Bronchial epithelial cell (primary cell): ENCODE measurements at regions not wholly inside any gene's neighbourhood (a gene's known extent, or its start where the extent isn't known, plus 50 kb on each side); places are given as distances from the start of the nearest gene placed in this dataset.

ENCODE experiments used
- DNase-seq: peaks from one replicate; pipeline ENCODE4 v3.0.0-alpha.2; 2010; ENCODE audit warnings: low read depth
- FAIRE-seq: peaks from 2 replicates; lab custom pipeline; 2011; peaks lifted over from hg19 to GRCh38; lab: Jason Lieb, UNC
- H3K27me3 ChIP-seq: 2 replicates; pipeline ENCODE4 v1.5.1; 2011; ENCODE audit warnings: low read length; ENCODE audit not compliant: control insufficient read depth, insufficient read depth
- H3K36me3 ChIP-seq: 2 replicates; pipeline ENCODE4 v1.5.1; 2011; ENCODE audit warnings: low read length; ENCODE audit not compliant: control insufficient read depth, insufficient read depth
- H3K4me3 ChIP-seq: 2 replicates; pipeline ENCODE4 v1.5.1; 2011; ENCODE audit warnings: mild to moderate bottlenecking, low read depth, low read length, control low read depth
- CTCF ChIP-seq: IDR thresholded peaks from 2 replicates; pipeline ENCODE4 v1.5.1; 2011; ENCODE audit warnings: mild to moderate bottlenecking, moderate library complexity, low read length, control low read depth, inconsistent platforms; ENCODE audit not compliant: insufficient read depth, severe bottlenecking

DNA sequence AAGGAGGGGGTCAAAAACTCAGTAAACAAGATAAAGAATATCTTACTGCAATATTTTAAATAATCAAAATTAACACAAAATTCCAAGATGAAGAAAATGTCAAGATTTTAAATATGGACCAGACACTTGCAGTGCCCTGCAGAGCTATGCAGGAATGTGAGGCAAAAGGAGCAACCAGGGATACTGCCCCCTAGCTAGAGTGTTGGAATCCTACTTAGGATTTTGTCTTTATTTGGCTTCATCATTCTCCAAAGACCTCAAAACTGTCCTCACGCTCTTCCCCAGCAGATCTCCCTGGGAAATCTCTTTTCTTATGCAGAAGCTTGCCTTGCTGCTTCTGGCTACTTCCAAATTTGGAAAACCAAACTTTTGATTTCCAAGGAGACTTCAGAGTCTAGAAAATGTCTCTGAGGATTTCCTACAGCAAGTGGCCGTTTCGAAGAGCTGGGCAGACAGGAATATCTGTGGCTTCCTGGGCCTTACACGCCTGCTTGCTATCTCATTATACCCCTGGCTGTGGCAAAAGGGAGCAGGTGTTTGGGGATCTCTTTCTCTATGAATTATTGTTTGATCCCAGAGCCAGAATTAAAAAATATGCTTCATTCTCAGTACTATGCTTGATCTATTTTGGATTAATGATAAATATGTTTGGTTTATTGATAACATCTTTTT is 232.2 kb upstream of the BMPER start:
- H3K27me3 ChIP-seq: no peaks in the 10 kb centered on the region
- FAIRE-seq (no peak), DNase-seq (no peak)
- no peak overlapping the region for H3K4me3 ChIP-seq
- no peaks in the 10 kb centered on the region for H3K36me3 ChIP-seq
- peak; percentile 8 for TF ChIP-seq CTCF

- H3K4me3 ChIP-seq: no peak overlapping the region
- H3K36me3 ChIP-seq: no peaks in the 10 kb centered on the region
- no peak for TF ChIP-seq CTCF
- no peaks in the 10 kb centered on the region for H3K27me3 ChIP-seq
- DNase-seq (no peak), FAIRE-seq (no peak)
Measured at GRCh38 chr7:33674804-33675411, 230.4 kb upstream of the BMPER start.

- peak; percentile 91 for DNase-seq
- Histone ChIP-seq H3K4me3 (no peak overlapping the region), H3K27me3 (no peaks in the 10 kb centered on the region), H3K36me3 (no peaks in the 10 kb centered on the region)
- no peak for FAIRE-seq
- no peak for TF ChIP-seq CTCF
Measured at GRCh38 chr7:33677556-33677955, 227.8 kb upstream of the BMPER start.

GRCh38 chr7:33678569-33679335 is 226.6 kb upstream of the BMPER start:
- no peak for TF ChIP-seq CTCF
- no peaks in the 10 kb centered on the region for H3K36me3 ChIP-seq
- no peak overlapping the region for H3K4me3 ChIP-seq
- DNase-seq (peak; percentile 36), FAIRE-seq (no peak)
- H3K27me3 ChIP-seq: no peaks in the 10 kb centered on the region

- H3K4me3 ChIP-seq: no peak overlapping the region
- FAIRE-seq: no peak
- no peaks in the 10 kb centered on the region for H3K27me3 ChIP-seq
- TF ChIP-seq CTCF: no peak
- DNase-seq: no peak
- no peaks in the 10 kb centered on the region for H3K36me3 ChIP-seq
Measured at GRCh38 chr7:33680682-33681081, 224.7 kb upstream of the BMPER start.
